ENCODE measurements at regions not wholly inside any gene's neighbourhood (a gene's known extent, or its start where the extent isn't known, plus 50 kb on each side); places are given as distances from the start of the nearest gene placed in this dataset.

DNA sequence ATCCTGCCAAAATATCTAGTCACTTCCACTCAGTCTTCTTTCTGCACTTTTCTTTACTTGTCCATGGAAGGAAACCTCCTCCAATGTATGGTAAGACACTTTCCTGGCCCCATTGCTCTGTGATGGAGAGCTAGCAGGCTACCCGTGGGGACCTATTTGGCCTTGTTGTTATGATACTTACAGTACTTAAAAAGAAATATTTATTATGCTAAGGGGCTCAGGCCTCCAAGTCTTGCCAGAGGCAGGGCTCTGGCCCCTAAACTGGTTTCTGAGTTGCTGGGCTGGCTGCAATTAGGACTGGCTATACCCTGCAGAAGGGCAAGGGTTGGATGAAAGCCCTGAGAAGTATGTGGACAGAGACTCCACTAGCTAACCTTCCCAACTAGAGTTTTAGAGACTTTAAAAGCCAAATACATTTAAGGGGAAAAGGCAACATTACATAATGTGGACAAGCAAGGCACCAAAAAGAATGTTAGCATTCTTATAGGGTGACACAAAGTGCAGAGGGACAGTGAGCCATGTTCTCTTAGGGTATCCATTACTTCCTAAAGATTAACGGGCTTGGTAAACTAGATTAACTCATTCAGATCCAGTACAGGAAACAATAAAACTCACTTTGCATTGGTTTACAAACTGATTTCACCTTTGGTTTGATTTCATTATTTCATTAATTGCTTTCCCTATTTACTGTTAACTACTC, 84.9 kb upstream of the INHBA start:
- H3K4me3 ChIP-seq (ENCODE audit: low read length) = no peak overlapping the region
- no peak for DNase-seq (ENCODE audit: low read depth)
- TF ChIP-seq, protein P1, sequence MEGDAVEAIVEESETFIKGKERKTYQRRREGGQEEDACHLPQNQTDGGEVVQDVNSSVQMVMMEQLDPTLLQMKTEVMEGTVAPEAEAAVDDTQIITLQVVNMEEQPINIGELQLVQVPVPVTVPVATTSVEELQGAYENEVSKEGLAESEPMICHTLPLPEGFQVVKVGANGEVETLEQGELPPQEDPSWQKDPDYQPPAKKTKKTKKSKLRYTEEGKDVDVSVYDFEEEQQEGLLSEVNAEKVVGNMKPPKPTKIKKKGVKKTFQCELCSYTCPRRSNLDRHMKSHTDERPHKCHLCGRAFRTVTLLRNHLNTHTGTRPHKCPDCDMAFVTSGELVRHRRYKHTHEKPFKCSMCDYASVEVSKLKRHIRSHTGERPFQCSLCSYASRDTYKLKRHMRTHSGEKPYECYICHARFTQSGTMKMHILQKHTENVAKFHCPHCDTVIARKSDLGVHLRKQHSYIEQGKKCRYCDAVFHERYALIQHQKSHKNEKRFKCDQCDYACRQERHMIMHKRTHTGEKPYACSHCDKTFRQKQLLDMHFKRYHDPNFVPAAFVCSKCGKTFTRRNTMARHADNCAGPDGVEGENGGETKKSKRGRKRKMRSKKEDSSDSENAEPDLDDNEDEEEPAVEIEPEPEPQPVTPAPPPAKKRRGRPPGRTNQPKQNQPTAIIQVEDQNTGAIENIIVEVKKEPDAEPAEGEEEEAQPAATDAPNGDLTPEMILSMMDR (conservative IDR thresholded peaks at IDR 0.05; ENCODE audit: low read depth, low read length) = no peak

DNA sequence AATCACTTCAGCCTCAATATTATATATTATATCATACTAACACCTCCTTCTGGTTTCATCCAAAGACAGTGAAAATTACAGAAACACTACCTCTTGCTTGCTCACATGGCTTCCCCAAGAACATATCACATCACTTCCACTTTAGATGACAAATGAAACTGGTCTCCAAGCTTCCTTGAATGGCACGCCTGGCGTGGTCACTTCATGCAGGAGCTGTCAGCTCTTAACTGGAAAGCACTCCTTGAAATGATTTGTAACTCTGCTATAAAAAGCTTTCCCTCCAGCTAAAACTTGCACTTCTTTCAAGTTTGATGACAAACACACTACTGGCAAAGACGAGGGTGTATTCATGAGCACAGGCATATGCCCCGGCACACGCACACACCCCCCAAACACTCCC, 84.1 kb upstream of the INHBA start:
- TF ChIP-seq, protein P1 (conservative IDR thresholded peaks at IDR 0.05; ENCODE audit: low read depth, low read length) = no peak

DNA sequence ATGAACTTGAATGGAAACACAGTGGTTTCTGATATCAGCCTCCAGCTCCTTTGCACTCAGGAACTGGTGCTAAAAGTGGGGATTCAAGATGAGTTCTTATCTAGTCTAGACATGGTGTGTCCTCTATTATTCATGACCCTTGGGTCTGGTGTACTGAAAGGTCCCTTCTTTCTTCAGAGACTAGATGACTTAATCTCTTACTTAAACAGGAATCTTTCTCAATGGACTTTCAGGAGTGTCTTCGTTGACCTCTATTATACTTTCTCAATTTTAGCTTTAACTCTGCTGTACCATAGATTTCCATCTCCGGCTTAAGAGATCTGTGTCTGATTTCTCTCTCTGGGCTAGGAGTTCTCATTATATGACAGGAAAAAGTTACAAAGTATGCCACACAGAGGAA, 83.5 kb upstream of the INHBA start:
- TF ChIP-seq, protein P1 (conservative IDR thresholded peaks at IDR 0.05; ENCODE audit: low read depth, low read length) = no peak
- DNase-seq (ENCODE audit: low read depth) = no peak
- H3K4me3 ChIP-seq (ENCODE audit: low read length) = no peak overlapping the region

More for the DNA sequence above, 84.1 kb upstream of the INHBA start:
- DNase-seq (ENCODE audit: low read depth) = no peak
- no peak overlapping the region for H3K4me3 ChIP-seq (ENCODE audit: low read length)

DNA sequence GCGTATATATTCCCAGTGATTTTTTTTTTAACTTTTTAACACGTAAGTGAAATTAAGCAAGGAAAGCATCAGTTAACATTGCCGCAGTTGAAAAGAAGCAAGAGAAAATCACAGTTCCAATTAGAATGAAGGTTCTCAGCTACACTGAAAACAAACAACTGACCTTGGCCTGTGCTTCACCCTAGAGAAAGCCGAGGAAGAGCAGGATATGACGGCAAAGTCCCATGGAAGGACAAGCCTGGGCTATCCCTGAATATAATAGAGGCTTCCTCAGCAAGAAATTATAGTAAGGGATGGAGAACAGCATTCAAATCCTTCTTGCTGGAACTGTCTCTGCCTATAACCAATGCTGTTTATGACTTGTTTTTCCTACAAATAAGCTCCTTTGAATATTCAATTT, 83.0 kb upstream of the INHBA start:
- no peak overlapping the region for H3K4me3 ChIP-seq (ENCODE audit: low read length)
- TF ChIP-seq, protein P1 (conservative IDR thresholded peaks at IDR 0.05; ENCODE audit: low read depth, low read length) = no peak
- DNase-seq (ENCODE audit: low read depth) = no peak

DNA sequence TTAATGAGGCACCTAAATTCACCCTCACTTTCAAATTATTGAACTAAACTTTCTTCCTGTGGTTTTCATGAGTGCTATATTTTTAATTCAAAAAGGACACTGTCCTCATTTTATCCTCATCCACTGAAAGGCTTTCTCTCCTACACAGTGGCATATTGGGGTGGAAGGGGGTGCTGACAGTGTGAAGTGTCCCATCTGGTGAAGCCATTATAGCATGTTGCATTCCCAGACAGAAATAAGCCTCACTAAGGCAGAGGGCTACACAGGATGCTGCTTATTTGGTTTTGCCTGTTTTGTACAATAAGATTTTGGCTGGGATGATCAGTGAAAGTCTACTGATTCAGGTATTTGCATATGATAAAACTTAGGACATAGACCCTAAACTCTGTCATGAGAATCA, 82.4 kb upstream of the INHBA start:
- TF ChIP-seq, protein P1 (conservative IDR thresholded peaks at IDR 0.05; ENCODE audit: low read depth, low read length) = no peak
- no peak overlapping the region for H3K4me3 ChIP-seq (ENCODE audit: low read length)
- no peak for DNase-seq (ENCODE audit: low read depth)

DNA sequence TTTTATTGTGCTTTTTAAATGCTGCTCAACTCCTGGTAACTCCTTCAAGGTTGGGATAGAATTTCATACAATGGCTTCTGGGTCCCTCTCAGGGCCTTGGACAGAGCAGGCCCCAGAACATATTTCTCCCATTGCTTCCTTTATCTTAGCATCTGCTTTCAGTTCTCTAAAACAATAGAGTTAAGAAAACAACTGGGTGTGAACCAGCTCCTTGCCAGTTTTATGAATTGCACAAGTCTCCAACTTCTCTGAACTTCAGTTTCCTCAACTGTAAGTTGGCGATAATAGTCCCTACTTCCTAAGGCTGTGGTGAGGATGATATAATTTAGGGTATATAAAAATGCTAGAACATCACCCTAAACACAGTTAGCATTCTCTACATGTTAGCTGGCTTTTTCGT, 77.0 kb upstream of the INHBA start:
- no peak overlapping the region for H3K4me3 ChIP-seq (ENCODE audit: low read length)
- TF ChIP-seq, protein P1 (conservative IDR thresholded peaks at IDR 0.05; ENCODE audit: low read depth, low read length) = no peak
- DNase-seq (ENCODE audit: low read depth) = no peak

DNA sequence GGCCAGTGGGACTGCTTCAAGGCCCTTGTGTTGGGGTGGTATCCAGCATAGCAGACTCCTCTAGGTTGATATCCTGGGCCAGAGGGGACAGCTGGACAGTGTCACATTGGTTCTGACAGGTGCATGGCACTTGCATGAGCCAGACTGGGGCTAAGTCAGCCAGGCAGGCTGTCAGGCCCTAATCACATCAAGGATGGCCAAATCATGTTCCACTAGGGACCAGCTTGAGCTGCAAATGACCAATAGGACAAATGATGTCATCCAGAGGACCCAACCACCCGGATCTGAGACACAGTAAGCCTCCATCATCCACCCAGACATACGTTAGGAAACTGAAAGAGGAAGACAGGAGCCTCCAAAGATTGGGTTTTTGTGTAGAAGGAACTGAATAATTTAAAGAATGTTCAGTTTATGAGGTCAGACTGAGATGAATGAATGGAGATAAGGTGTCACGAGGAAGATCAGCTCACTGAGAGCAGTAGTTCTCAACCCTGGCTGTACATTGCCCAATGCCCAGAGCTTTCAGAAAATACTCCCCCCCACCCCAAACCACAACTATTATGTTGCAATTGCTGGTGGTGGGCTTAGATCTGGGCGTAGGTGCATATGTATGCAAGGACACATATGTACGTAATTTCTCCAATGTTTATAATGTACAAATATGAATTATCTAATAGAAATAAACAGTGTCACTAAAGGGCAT, 75.2 kb upstream of the INHBA start:
- no peak overlapping the region for H3K4me3 ChIP-seq (ENCODE audit: low read length)
- TF ChIP-seq, protein P1 (conservative IDR thresholded peaks at IDR 0.05; ENCODE audit: low read depth, low read length) = no peak
- DNase-seq (ENCODE audit: low read depth) = no peak
